ENCODE measurements at regions not wholly inside any gene's neighbourhood (a gene's known extent, or its start where the extent isn't known, plus 50 kb on each side); places are given as distances from the start of the nearest gene placed in this dataset.
"Not testable (repeated sequence)": the region's sequence is repeated elsewhere in the genome, so short reads cannot be mapped to it uniquely, and the experiment has no call there.

DNA sequence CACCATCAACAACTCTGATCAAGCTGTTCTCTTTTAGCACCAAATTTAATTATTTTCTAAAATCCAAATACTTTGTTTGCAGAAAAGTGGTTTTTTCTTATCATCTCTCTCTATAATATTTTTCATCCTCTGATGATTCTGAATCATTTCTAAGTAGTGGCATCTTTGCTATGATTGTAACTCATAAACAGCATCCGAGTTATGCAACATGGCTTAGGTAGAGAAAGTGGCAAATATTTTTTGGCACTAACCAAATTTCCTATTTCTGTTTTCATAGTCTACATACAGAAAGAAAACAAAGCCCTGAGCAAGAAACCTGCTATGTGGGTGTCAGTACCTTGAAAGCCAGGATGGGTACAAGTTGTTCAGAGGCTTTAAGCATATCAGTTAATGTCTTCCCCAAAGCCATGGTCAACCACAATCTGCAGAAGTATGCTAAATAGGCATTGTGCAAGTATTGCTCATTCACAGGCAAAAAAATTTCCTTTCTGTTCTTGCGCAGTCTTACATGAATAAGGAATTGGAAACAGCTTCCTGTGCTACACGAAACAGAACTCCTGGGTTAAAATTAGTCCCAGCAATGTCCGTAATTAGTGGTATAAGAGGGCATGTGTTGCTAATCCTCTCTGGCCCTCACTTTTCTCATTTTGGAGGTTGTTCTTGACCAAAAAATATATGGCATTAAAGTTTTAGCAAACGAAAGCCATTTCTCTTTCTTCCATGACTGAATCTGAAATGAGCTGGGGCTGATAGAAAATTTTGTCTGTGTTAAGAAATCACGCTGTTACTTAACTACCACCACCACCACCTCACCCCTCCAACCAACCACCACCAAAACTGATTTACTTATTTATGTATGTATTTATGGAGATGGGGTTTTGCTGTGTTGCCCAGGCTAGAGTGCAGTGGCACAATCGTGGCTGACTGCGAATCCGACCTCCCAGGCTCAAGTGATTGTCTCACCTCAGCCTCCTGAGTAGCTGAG lies 325.6 kb upstream of the MAGI2 start:
- peaks cover 14% of the 10 kb centered on the region for H3K9me3 Mint-ChIP-seq
- H3K27me3 Mint-ChIP-seq: no peaks in the 10 kb centered on the region
- H3K36me3 Mint-ChIP-seq: no peaks in the 10 kb centered on the region
- intact Hi-C loops (cut with micrococcal nuclease): no loop called here
- ChIA-PET POLR2A (no interaction called here), CTCF (no interaction called here)
- H3K27ac Mint-ChIP-seq: no peak overlapping the region
- no peaks in the 10 kb centered on the region for H3K4me1 Mint-ChIP-seq (ENCODE audit: low read depth)
- no peak overlapping the region for H3K4me3 Mint-ChIP-seq
- no peak for DNase-seq

DNA sequence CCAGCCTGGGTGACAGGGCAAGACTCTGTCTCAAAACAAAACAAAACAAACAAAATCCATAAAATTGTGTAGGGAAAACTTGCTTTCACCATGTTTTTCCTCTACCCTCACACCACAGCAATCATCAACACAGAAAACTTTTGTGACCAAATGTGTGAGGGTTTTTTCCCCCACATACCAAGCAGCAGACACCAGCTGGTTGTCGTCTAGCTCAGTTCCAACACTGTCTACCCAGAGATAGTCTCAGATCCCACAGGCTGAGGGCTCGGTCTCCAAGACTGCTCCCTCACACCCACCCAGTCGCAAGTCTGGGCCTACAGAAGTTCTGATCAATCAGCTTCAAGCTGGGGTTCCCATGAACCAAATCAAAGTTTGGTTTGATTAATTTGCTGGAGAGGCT lies 322.4 kb upstream of the MAGI2 start:
- Mint-ChIP-seq H3K9me3 (peaks cover 10% of the 10 kb centered on the region), H3K4me3 (no peak overlapping the region), H3K27me3 (no peaks in the 10 kb centered on the region), H3K4me1 (ENCODE audit: low read depth) (no peaks in the 10 kb centered on the region), H3K36me3 (no peaks in the 10 kb centered on the region), H3K27ac (no peak overlapping the region)
- no peak for DNase-seq
- intact Hi-C loops (cut with micrococcal nuclease): no loop called here
- CTCF ChIA-PET: no interaction called here
- POLR2A ChIA-PET: no interaction called here

DNA sequence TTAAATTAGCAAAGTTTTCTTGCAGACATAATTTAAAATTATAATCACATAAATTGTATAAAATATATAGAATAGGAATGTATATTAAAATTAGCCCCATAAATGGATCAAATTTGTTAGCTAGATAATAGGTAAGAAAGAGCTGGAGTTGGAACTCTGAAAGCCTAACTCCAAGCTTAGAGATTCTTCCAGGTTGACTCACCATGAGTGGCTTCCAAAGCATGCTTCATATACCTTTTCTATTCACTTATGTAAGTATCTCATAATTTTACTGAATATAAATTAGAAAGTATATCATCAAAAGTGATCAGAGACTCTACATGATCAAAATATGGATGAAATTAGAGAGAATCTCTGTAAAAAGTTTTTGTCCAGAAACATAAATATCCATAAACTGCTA lies 320.7 kb upstream of the MAGI2 start:
- Mint-ChIP-seq H3K36me3 (no peaks in the 10 kb centered on the region), H3K4me3 (no peak overlapping the region), H3K27me3 (no peaks in the 10 kb centered on the region), H3K4me1 (ENCODE audit: low read depth) (no peaks in the 10 kb centered on the region), H3K9me3 (peaks cover 9% of the 10 kb centered on the region), H3K27ac (no peak overlapping the region)
- ChIA-PET POLR2A (interaction anchor here (1.7 kb wide), 1 partner anchor 10 kb away, joined by 3 read pairs; no protein-coding TSS in a partner anchor), CTCF (no interaction called here)
- intact Hi-C loops (cut with micrococcal nuclease): no loop called here
- DNase-seq: no peak

DNA sequence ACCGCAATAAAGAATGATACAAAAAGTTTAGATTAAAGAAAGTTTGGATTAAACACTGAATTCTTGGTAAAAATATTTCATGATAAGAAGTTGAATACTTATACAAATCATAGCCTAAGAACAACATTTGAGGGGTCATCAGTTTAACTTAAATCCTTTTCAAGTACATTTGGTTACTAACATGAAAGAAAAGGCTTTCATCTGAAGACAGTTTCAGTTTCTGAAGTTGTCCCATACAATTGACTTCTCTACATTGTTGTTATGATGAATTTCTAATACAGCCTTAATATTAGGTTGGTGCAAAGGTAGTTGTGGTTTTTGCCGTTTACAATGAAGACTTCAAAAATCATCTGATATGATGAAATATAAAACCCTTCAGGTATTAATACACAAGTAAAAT lies 317.5 kb upstream of the MAGI2 start:
- no peak overlapping the region for H3K27ac Mint-ChIP-seq
- POLR2A ChIA-PET: no interaction called here
- intact Hi-C loops (cut with micrococcal nuclease): no loop called here
- no peaks in the 10 kb centered on the region for H3K36me3 Mint-ChIP-seq
- H3K9me3 Mint-ChIP-seq: peaks cover 9% of the 10 kb centered on the region
- DNase-seq: no peak
- H3K27me3 Mint-ChIP-seq: no peaks in the 10 kb centered on the region
- no peaks in the 10 kb centered on the region for H3K4me1 Mint-ChIP-seq (ENCODE audit: low read depth)
- CTCF ChIA-PET: no interaction called here
- no peak overlapping the region for H3K4me3 Mint-ChIP-seq

DNA sequence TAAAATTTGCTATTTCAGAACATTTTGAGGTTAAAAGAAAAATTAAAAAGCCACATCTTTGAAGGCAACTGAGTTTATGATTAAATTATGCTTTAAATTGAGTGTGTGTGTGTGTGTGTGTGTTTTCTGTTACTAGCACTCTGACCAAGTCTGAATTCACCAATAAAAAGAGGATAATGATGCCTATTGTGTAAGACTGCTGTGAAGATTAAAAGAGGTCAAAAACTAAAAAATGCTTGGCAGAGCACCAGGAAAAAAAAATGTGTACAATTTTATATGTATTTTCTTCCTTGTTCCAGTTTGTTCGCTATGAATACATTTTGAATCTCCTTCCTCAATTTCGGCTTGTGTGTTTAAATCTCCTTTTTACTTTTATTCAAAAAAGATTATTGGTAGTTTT lies 316.6 kb upstream of the MAGI2 start:
- H3K9me3 Mint-ChIP-seq: peaks cover 8% of the 10 kb centered on the region
- no peak for DNase-seq
- intact Hi-C loops (cut with micrococcal nuclease): no loop called here
- ChIA-PET CTCF (no interaction called here), POLR2A (no interaction called here)
- H3K36me3 Mint-ChIP-seq: no peaks in the 10 kb centered on the region
- no peaks in the 10 kb centered on the region for H3K27me3 Mint-ChIP-seq
- H3K27ac Mint-ChIP-seq: no peak overlapping the region
- H3K4me1 Mint-ChIP-seq (ENCODE audit: low read depth): no peaks in the 10 kb centered on the region
- H3K4me3 Mint-ChIP-seq: no peak overlapping the region

DNA sequence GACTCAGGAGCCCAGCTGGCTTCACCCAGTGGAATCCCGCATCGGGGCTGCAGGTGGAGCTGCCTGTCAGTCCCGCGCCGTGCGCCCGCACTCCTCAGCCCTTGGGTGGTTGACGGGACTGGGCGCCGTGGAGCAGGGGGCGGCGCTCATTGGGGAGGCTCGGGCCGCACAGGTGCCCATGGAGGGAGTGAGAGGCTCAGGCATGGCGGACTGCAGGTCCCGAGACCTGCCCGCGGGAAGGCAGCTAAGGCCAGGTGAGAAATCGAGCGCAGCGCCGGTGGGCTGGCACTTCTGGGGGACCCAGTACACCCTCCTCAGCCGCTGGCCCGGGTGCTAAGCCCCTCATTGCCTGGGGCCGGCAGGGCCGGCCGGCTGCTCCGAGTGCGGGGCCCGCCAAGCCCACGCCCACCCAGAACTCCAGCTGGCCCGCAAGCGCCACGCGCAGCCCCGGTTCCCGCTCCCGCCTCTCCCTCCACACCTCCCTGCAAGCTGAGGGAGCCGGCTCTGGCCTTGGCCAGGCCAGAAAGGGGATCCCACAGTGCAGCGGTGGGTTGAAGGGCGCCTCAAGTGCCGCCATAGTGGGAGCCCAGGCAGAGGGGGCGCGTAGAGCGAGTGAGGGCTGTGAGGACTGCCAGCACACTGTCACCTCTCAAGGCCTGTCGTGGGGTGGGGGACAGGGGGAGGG lies 314.6 kb upstream of the MAGI2 start:
- CTCF ChIA-PET; intact Hi-C loops (cut with micrococcal nuclease); H3K4me3 Mint-ChIP-seq; DNase-seq; H3K27ac Mint-ChIP-seq; POLR2A ChIA-PET; H3K36me3 Mint-ChIP-seq; H3K27me3 Mint-ChIP-seq; H3K4me1 Mint-ChIP-seq (ENCODE audit: low read depth): not testable (repeated sequence)
- peaks cover 14% of the 10 kb centered on the region for H3K9me3 Mint-ChIP-seq

DNA sequence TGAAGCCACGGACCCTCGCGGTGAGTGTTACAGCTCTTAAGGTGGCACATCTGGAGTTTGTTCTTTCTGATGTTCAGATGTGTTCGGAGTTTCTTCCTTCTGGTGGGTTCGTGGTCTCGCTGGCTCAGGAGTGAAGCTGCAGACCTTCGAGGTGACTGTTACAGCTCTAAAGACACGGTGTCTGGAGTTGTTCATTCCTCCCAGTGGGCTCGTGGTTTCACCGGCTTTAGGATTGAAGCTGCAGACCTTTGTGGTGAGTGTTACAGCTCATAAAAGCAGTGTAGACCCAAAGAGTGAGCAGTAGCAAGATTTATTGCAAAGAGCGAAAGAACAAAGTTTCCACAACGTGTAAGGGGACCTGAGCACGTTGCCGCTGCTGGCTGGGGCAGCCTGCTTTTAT lies 313.7 kb upstream of the MAGI2 start:
- H3K4me3 Mint-ChIP-seq; DNase-seq; CTCF ChIA-PET; H3K4me1 Mint-ChIP-seq (ENCODE audit: low read depth); intact Hi-C loops (cut with micrococcal nuclease); H3K27ac Mint-ChIP-seq; POLR2A ChIA-PET; H3K36me3 Mint-ChIP-seq; H3K27me3 Mint-ChIP-seq: not testable (repeated sequence)
- H3K9me3 Mint-ChIP-seq: peaks cover 14% of the 10 kb centered on the region

DNA sequence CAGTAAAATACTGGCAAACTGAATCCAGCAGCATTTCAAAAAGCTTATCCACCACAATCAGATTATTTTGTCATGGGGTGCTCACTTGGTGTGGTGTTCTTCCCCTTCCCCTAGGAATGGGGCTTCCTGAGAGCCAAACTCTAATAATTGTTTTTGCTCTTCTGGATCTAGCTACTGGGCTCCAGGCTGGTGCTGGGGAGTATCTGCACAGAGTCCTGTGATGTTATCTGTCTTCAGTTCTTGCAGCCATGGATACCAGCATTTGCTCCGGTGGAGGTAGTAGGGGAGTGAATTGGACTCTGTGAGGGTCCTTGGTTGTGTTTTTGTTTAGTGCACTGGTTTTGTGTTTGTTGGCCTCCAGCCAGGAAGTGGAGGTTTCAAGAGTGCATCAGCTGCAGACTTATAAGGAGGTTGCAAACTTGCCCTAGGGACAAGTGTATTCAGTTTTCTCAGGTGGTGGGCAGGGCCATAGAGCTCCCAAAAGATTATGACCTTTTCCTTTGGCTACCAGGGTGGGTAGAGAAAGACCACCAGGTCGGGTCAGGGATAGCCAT lies 308.5 kb upstream of the MAGI2 start:
- intact Hi-C loops (cut with micrococcal nuclease): no loop called here
- POLR2A ChIA-PET: no interaction called here
- H3K9me3 Mint-ChIP-seq: peaks cover 25% of the 10 kb centered on the region
- DNase-seq: no peak
- H3K36me3 Mint-ChIP-seq: no peaks in the 10 kb centered on the region
- H3K27me3 Mint-ChIP-seq: no peaks in the 10 kb centered on the region
- no peak overlapping the region for H3K4me3 Mint-ChIP-seq
- H3K4me1 Mint-ChIP-seq (ENCODE audit: low read depth): no peaks in the 10 kb centered on the region
- CTCF ChIA-PET: no interaction called here
- H3K27ac Mint-ChIP-seq: no peak overlapping the region

DNA sequence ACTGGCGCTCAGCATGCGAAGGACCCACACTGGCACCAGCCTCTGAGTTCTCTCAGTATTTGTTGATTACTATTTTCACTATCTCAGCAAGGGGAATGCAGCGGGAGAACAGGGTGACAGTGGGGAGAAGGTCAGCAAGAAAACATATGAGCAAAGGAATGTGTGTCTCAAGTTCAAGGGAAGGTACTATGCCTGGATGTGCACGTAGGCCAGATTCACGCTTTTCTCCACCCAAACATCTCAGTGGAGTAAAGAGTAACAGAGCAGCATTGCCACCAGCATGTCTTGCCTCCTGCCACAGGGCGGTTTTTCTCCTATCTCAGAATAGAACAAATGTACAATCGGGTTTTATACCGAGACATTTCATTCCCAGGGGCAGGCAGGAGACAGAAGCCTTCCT lies 297.5 kb upstream of the MAGI2 start:
- H3K27me3 Mint-ChIP-seq; CTCF ChIA-PET; H3K4me3 Mint-ChIP-seq; H3K4me1 Mint-ChIP-seq (ENCODE audit: low read depth); intact Hi-C loops (cut with micrococcal nuclease); POLR2A ChIA-PET; DNase-seq; H3K27ac Mint-ChIP-seq; H3K36me3 Mint-ChIP-seq: not testable (repeated sequence)
- H3K9me3 Mint-ChIP-seq: peaks cover 29% of the 10 kb centered on the region

DNA sequence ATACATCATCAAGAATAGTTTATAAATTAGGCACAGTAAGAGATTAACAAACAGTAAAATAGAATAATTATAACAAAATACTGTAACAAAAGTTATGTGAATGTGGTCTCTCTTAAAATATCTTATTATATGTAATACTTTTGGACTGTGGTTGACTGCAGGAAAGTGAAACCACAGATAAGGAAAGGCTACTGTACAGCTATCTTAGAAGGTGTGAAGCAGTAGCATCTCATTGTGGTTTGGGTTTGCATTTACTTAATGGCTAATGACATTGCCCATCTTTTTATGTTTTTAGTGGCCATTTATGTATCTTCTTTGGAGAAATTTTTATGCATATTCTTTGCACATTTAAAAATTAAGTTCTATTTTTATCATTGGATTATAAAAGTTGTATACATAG lies 296.4 kb upstream of the MAGI2 start:
- H3K4me1 Mint-ChIP-seq (ENCODE audit: low read depth): no peaks in the 10 kb centered on the region
- no peaks in the 10 kb centered on the region for H3K36me3 Mint-ChIP-seq

DNA sequence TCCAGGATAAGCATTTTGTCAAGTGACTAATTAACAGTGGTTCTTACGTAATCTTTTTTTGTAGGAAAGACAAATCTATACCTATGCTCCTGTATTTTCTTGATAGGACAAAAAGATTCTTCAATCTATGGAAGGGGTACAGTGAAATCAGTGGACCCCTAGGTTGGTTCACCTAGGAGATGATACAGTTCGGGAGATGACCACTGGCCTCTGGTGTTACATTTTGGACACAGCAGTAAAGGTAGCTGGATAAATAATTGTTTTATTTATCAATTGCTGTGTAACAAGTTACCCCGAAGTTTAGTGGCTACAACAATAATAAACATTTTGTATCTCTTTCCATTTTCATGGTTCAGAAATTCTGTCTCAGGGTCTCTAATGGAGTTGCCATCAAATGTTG lies 288.2 kb upstream of the MAGI2 start:
- intact Hi-C loops (cut with micrococcal nuclease): no loop called here
- Mint-ChIP-seq H3K36me3 (no peaks in the 10 kb centered on the region), H3K27me3 (no peaks in the 10 kb centered on the region), H3K4me3 (no peak overlapping the region), H3K27ac (no peak overlapping the region), H3K4me1 (ENCODE audit: low read depth) (no peaks in the 10 kb centered on the region), H3K9me3 (peaks cover 23% of the 10 kb centered on the region)
- ChIA-PET CTCF (no interaction called here), POLR2A (no interaction called here)
- no peak for DNase-seq

More for the DNA sequence above, 296.4 kb upstream of the MAGI2 start:
- Mint-ChIP-seq H3K4me3 (no peak overlapping the region), H3K9me3 (peaks cover 27% of the 10 kb centered on the region), H3K27me3 (no peaks in the 10 kb centered on the region), H3K27ac (no peak overlapping the region)
- intact Hi-C loops (cut with micrococcal nuclease): no loop called here
- DNase-seq: no peak
- CTCF ChIA-PET: no interaction called here
- POLR2A ChIA-PET: no interaction called here

DNA sequence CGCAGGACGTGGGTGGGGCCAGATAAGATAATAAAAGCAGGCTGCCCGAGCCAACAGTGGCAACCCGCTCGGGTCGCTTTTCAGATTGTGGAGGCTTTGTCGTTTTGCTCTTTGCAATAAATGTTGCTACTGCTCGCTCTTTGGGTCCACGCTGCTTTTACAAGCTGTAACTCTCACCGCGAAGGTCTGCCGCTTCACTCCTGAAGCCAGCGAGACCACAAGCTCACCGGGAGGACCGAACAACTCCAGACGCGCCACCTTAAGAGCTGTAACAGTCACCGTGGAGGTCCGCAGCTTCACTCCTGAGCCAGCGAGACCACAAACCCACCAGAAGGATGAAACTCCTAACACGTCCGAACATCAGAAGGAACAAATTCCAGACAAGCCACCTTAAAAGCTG lies 286.6 kb upstream of the MAGI2 start:
- Mint-ChIP-seq H3K4me3 (no peak overlapping the region), H3K4me1 (ENCODE audit: low read depth) (no peaks in the 10 kb centered on the region), H3K9me3 (peaks cover 19% of the 10 kb centered on the region), H3K36me3 (no peaks in the 10 kb centered on the region), H3K27ac (no peak overlapping the region), H3K27me3 (no peaks in the 10 kb centered on the region)
- DNase-seq: no peak
- CTCF ChIA-PET: no interaction called here
- intact Hi-C loops (cut with micrococcal nuclease): no loop called here
- POLR2A ChIA-PET: no interaction called here

Data from activated CD4-positive, alpha-beta memory T cell treated with anti-CD3 and anti-CD28 coated beads for 36 hours (primary cell).